ENCODE measurements at regions not wholly inside any gene's neighbourhood (a gene's known extent, or its start where the extent isn't known, plus 50 kb on each side); places are given as distances from the start of the nearest gene placed in this dataset.

DNA sequence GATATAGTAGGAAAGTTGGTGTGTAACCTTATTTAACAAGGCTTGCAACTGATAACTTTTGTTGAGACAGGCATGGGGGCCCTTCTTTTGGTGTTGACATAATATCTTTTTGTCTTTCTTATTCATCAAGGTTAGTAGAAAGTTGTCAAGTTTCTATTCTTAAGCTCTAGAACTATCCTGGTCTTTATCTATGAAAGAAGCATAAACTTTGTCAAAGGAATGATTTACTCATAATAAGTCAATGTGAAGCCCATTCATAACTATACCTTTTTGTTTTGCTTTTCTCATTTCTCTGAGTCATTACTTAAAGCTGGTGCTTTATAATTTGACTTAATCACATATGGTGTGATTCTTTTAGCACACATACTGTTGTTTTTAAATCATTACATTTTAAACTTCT lies 312.4 kb downstream of the UTRN start:
- ATAC-seq, result no peak

More for the DNA sequence above, 312.4 kb downstream of the UTRN start:
- no peak overlapping the region for H3K27ac Mint-ChIP-seq
- Histone ChIP-seq H3K27me3 (ENCODE audit: insufficient read depth) (no peaks in the 10 kb centered on the region), H3K36me3 (ENCODE audit: insufficient read depth) (peaks cover 10% of the 10 kb centered on the region; the same call in 1 of the 2 replicates), H2AFZ (no peak overlapping the region), H4K20me1 (replicated peaks; ENCODE audit: insufficient read depth) (no peaks in the 10 kb centered on the region), H3F3A (replicated peaks; ENCODE audit: low read depth) (no peaks in the 10 kb centered on the region), H3K4me3 (no peak overlapping the region), H3K27ac (ENCODE audit: low read depth) (no peak overlapping the region), H3K9me2 (ENCODE audit: insufficient read depth) (no peaks in the 10 kb centered on the region), H3K4me2 (peak overlapping the region; percentile 15; the same call in 1 of the 2 replicates), H3K79me2 (replicated peaks; ENCODE audit: insufficient read depth) (peaks cover 48% of the 10 kb centered on the region), H3K4me1 (ENCODE audit: insufficient read depth) (peaks cover 27% of the 10 kb centered on the region)
- no peak for DNase-seq (ENCODE audit: low spot score)
- TF ChIP-seq, protein P1, sequence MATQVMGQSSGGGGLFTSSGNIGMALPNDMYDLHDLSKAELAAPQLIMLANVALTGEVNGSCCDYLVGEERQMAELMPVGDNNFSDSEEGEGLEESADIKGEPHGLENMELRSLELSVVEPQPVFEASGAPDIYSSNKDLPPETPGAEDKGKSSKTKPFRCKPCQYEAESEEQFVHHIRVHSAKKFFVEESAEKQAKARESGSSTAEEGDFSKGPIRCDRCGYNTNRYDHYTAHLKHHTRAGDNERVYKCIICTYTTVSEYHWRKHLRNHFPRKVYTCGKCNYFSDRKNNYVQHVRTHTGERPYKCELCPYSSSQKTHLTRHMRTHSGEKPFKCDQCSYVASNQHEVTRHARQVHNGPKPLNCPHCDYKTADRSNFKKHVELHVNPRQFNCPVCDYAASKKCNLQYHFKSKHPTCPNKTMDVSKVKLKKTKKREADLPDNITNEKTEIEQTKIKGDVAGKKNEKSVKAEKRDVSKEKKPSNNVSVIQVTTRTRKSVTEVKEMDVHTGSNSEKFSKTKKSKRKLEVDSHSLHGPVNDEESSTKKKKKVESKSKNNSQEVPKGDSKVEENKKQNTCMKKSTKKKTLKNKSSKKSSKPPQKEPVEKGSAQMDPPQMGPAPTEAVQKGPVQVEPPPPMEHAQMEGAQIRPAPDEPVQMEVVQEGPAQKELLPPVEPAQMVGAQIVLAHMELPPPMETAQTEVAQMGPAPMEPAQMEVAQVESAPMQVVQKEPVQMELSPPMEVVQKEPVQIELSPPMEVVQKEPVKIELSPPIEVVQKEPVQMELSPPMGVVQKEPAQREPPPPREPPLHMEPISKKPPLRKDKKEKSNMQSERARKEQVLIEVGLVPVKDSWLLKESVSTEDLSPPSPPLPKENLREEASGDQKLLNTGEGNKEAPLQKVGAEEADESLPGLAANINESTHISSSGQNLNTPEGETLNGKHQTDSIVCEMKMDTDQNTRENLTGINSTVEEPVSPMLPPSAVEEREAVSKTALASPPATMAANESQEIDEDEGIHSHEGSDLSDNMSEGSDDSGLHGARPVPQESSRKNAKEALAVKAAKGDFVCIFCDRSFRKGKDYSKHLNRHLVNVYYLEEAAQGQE (IDR thresholded peaks at IDR 0.05; ENCODE audit: unreplicated experiment), result no peak
- TF ChIP-seq, protein P2, sequence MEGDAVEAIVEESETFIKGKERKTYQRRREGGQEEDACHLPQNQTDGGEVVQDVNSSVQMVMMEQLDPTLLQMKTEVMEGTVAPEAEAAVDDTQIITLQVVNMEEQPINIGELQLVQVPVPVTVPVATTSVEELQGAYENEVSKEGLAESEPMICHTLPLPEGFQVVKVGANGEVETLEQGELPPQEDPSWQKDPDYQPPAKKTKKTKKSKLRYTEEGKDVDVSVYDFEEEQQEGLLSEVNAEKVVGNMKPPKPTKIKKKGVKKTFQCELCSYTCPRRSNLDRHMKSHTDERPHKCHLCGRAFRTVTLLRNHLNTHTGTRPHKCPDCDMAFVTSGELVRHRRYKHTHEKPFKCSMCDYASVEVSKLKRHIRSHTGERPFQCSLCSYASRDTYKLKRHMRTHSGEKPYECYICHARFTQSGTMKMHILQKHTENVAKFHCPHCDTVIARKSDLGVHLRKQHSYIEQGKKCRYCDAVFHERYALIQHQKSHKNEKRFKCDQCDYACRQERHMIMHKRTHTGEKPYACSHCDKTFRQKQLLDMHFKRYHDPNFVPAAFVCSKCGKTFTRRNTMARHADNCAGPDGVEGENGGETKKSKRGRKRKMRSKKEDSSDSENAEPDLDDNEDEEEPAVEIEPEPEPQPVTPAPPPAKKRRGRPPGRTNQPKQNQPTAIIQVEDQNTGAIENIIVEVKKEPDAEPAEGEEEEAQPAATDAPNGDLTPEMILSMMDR (conservative IDR thresholded peaks at IDR 0.05; ENCODE audit: low read depth in 2 of 2), result no peak
- TF ChIP-seq, protein P3, sequence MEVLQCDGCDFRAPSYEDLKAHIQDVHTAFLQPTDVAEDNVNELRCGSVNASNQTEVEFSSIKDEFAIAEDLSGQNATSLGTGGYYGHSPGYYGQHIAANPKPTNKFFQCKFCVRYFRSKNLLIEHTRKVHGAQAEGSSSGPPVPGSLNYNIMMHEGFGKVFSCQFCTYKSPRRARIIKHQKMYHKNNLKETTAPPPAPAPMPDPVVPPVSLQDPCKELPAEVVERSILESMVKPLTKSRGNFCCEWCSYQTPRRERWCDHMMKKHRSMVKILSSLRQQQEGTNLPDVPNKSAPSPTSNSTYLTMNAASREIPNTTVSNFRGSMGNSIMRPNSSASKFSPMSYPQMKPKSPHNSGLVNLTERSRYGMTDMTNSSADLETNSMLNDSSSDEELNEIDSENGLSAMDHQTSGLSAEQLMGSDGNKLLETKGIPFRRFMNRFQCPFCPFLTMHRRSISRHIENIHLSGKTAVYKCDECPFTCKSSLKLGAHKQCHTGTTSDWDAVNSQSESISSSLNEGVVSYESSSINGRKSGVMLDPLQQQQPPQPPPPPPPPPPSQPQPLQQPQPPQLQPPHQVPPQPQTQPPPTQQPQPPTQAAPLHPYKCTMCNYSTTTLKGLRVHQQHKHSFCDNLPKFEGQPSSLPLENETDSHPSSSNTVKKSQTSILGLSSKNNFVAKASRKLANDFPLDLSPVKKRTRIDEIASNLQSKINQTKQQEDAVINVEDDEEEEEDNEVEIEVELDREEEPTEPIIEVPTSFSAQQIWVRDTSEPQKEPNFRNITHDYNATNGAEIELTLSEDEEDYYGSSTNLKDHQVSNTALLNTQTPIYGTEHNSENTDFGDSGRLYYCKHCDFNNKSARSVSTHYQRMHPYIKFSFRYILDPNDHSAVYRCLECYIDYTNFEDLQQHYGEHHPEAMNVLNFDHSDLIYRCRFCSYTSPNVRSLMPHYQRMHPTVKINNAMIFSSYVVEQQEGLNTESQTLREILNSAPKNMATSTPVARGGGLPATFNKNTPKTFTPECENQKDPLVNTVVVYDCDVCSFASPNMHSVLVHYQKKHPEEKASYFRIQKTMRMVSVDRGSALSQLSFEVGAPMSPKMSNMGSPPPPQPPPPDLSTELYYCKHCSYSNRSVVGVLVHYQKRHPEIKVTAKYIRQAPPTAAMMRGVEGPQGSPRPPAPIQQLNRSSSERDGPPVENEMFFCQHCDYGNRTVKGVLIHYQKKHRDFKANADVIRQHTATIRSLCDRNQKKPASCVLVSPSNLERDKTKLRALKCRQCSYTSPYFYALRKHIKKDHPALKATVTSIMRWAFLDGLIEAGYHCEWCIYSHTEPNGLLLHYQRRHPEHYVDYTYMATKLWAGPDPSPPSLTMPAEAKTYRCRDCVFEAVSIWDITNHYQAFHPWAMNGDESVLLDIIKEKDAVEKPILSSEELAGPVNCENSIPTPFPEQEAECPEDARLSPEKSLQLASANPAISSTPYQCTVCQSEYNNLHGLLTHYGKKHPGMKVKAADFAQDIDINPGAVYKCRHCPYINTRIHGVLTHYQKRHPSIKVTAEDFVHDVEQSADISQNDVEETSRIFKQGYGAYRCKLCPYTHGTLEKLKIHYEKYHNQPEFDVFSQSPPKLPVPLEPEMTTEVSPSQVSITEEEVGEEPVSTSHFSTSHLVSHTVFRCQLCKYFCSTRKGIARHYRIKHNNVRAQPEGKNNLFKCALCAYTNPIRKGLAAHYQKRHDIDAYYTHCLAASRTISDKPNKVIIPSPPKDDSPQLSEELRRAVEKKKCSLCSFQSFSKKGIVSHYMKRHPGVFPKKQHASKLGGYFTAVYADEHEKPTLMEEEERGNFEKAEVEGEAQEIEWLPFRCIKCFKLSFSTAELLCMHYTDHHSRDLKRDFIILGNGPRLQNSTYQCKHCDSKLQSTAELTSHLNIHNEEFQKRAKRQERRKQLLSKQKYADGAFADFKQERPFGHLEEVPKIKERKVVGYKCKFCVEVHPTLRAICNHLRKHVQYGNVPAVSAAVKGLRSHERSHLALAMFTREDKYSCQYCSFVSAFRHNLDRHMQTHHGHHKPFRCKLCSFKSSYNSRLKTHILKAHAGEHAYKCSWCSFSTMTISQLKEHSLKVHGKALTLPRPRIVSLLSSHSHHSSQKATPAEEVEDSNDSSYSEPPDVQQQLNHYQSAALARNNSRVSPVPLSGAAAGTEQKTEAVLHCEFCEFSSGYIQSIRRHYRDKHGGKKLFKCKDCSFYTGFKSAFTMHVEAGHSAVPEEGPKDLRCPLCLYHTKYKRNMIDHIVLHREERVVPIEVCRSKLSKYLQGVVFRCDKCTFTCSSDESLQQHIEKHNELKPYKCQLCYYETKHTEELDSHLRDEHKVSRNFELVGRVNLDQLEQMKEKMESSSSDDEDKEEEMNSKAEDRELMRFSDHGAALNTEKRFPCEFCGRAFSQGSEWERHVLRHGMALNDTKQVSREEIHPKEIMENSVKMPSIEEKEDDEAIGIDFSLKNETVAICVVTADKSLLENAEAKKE (CRISPR knock-in tag; IDR thresholded peaks at IDR 0.05), result no peak
- peaks cover 41% of the 10 kb centered on the region for H3K36me3 Mint-ChIP-seq (ENCODE audit: low read depth)
- H3K9me3 Mint-ChIP-seq, result peaks cover 19% of the 10 kb centered on the region; the same call in 2 of the 3 replicates
- peaks cover 4% of the 10 kb centered on the region; the same call in 1 of the 3 replicates for H3K4me1 Mint-ChIP-seq
- no peaks in the 10 kb centered on the region for H3K27me3 Mint-ChIP-seq (ENCODE audit: insufficient read depth, low read depth, poor library complexity)
- no peak overlapping the region for H3K4me3 Mint-ChIP-seq

Data from GM23338 (cell line).